ENCODE measurements at regions not wholly inside any gene's neighbourhood (a gene's known extent, or its start where the extent isn't known, plus 50 kb on each side); places are given as distances from the start of the nearest gene placed in this dataset.

- TF ChIP-seq, protein P1, sequence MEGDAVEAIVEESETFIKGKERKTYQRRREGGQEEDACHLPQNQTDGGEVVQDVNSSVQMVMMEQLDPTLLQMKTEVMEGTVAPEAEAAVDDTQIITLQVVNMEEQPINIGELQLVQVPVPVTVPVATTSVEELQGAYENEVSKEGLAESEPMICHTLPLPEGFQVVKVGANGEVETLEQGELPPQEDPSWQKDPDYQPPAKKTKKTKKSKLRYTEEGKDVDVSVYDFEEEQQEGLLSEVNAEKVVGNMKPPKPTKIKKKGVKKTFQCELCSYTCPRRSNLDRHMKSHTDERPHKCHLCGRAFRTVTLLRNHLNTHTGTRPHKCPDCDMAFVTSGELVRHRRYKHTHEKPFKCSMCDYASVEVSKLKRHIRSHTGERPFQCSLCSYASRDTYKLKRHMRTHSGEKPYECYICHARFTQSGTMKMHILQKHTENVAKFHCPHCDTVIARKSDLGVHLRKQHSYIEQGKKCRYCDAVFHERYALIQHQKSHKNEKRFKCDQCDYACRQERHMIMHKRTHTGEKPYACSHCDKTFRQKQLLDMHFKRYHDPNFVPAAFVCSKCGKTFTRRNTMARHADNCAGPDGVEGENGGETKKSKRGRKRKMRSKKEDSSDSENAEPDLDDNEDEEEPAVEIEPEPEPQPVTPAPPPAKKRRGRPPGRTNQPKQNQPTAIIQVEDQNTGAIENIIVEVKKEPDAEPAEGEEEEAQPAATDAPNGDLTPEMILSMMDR (IDR thresholded peaks at IDR 0.05) = no peak
- TF ChIP-seq EZH2 (IDR thresholded peaks at IDR 0.05) = no peak
Measured at GRCh38 chr4:144564358-144564757, 81.6 kb upstream of the HHIP start.
